Type B pancreatic cell (in vitro differentiated cells): ENCODE measurements at regions not wholly inside any gene's neighbourhood (a gene's known extent, or its start where the extent isn't known, plus 50 kb on each side); places are given as distances from the start of the nearest gene placed in this dataset.

Experiments
- DNase-seq: peaks from one replicate; pipeline ENCODE4 v3.0.0; 2021; ENCODE audit warnings: mixed read lengths; ENCODE audit not compliant: unreplicated experiment; ENCODE audit errors: extremely low spot score
- H3K27ac Mint-ChIP-seq: 2 replicates; pipeline ENCODE4 v1.8.0; 2021; ENCODE audit warnings: mild to moderate bottlenecking, mixed read lengths
- H3K27me3 Mint-ChIP-seq: 2 replicates; pipeline ENCODE4 v1.8.0; 2021; ENCODE audit warnings: mixed read lengths
- H3K36me3 Mint-ChIP-seq: 2 replicates; pipeline ENCODE4 v1.8.0; 2021; ENCODE audit warnings: mixed read lengths
- H3K4me1 Mint-ChIP-seq: one replicate; pipeline ENCODE4 v1.8.0; 2021; ENCODE audit warnings: mixed read lengths; ENCODE audit not compliant: unreplicated experiment
- H3K4me3 Mint-ChIP-seq: 2 replicates; pipeline ENCODE4 v1.8.0; 2021; ENCODE audit warnings: mild to moderate bottlenecking, mixed read lengths
- H3K9me3 Mint-ChIP-seq: 2 replicates; pipeline ENCODE4 v1.8.0; 2021; ENCODE audit warnings: mixed read lengths
- TF ChIP-seq, protein P1 (sequence below): fragments of 200-600 bp; sonication (generic); conservative IDR thresholded peaks from 2 replicates; pipeline ENCODE4 v1.5.0; 2021; ENCODE audit warnings: antibody characterized with exemption, mild to moderate bottlenecking

GRCh38 chr3:3628676-3629328 is 170.4 kb upstream of the LRRN1 start:
- DNase-seq: no peak
- H3K9me3 Mint-ChIP-seq: no peaks in the 10 kb centered on the region
- no peaks in the 10 kb centered on the region for H3K36me3 Mint-ChIP-seq
- no peak overlapping the region for H3K4me3 Mint-ChIP-seq
- peaks cover 11% of the 10 kb centered on the region for H3K4me1 Mint-ChIP-seq
- no peak overlapping the region for H3K27ac Mint-ChIP-seq
- TF ChIP-seq, protein P1, sequence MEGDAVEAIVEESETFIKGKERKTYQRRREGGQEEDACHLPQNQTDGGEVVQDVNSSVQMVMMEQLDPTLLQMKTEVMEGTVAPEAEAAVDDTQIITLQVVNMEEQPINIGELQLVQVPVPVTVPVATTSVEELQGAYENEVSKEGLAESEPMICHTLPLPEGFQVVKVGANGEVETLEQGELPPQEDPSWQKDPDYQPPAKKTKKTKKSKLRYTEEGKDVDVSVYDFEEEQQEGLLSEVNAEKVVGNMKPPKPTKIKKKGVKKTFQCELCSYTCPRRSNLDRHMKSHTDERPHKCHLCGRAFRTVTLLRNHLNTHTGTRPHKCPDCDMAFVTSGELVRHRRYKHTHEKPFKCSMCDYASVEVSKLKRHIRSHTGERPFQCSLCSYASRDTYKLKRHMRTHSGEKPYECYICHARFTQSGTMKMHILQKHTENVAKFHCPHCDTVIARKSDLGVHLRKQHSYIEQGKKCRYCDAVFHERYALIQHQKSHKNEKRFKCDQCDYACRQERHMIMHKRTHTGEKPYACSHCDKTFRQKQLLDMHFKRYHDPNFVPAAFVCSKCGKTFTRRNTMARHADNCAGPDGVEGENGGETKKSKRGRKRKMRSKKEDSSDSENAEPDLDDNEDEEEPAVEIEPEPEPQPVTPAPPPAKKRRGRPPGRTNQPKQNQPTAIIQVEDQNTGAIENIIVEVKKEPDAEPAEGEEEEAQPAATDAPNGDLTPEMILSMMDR: no peak
- H3K27me3 Mint-ChIP-seq: no peaks in the 10 kb centered on the region

DNA sequence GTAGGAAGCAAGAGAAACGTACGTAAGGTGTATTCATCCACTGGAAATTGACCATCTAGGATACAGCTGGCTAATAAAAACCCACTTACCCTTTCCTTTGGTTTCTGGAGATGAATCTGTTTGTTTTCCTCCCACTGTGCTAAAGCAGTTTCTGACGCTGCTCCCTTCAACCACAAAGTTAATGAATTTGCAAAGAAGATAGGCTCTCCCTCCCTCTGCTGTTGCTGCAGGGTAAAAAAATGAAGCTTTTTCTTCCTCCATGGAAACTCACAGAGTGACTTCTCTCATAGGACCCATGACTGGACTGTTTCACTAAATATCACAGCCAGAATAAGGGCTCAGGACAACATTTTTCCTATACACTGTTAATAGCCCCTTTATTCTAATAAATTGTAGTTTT is 172.1 kb upstream of the LRRN1 start:
- H3K9me3 Mint-ChIP-seq: no peaks in the 10 kb centered on the region
- H3K36me3 Mint-ChIP-seq: no peaks in the 10 kb centered on the region
- peaks cover 11% of the 10 kb centered on the region for H3K4me1 Mint-ChIP-seq
- H3K4me3 Mint-ChIP-seq: no peak overlapping the region
- no peak for DNase-seq
- no peaks in the 10 kb centered on the region for H3K27me3 Mint-ChIP-seq
- TF ChIP-seq, protein P1: no peak
- H3K27ac Mint-ChIP-seq: no peak overlapping the region

- Mint-ChIP-seq H3K27me3 (no peaks in the 10 kb centered on the region), H3K9me3 (no peaks in the 10 kb centered on the region), H3K27ac (no peak overlapping the region), H3K4me3 (no peak overlapping the region), H3K36me3 (no peaks in the 10 kb centered on the region), H3K4me1 (peaks cover 11% of the 10 kb centered on the region)
- DNase-seq: no peak
- TF ChIP-seq, protein P1: no peak
Measured at GRCh38 chr3:3625544-3626271, 173.5 kb upstream of the LRRN1 start.

DNA sequence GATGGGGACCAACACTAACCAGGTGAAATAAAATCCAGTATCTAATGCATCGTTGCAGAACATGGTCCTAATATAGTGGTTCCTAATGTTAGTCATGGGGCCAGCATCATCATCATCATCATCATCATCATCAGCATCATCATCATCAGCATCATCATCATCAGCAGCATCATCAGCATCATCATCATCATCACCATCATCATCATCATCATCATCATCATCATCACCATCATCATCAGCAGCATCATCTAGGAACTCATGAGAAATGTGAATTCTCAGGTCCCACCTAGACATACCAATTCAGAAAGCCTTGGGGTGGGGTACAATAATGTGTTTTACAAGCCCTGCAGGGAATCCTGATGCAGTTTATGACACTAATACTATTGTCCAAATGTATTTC is 179.4 kb upstream of the LRRN1 start:
- Mint-ChIP-seq H3K27ac (no peak overlapping the region), H3K9me3 (no peaks in the 10 kb centered on the region), H3K27me3 (no peaks in the 10 kb centered on the region), H3K4me1 (no peaks in the 10 kb centered on the region), H3K36me3 (no peaks in the 10 kb centered on the region), H3K4me3 (no peak overlapping the region)
- no peak for DNase-seq
- TF ChIP-seq, protein P1: no peak

- Mint-ChIP-seq H3K9me3 (no peaks in the 10 kb centered on the region), H3K4me1 (no peaks in the 10 kb centered on the region)
Measured at GRCh38 chr3:3618623-3619022, 180.6 kb upstream of the LRRN1 start.

More at GRCh38 chr3:3618623-3619022, 180.6 kb upstream of the LRRN1 start:
- Mint-ChIP-seq H3K36me3 (no peaks in the 10 kb centered on the region), H3K27me3 (no peaks in the 10 kb centered on the region), H3K4me3 (no peak overlapping the region), H3K27ac (no peak overlapping the region)
- no peak for DNase-seq
- TF ChIP-seq, protein P1: no peak
